PC-3 (cell line): ENCODE measurements at regions not wholly inside any gene's neighbourhood (a gene's known extent, or its start where the extent isn't known, plus 50 kb on each side); places are given as distances from the start of the nearest gene placed in this dataset.

Source experiments
- ATAC-seq: fragments of 200-7000 bp; cut with Tn5 transposase; 2 replicates; pipeline ENCODE4 v1.9.1; 2020; ENCODE audit warnings: mild to moderate bottlenecking, moderate library complexity
- BruUV-seq: library from RNA; stranded (reverse); fragments of 400-500 nt; replicated peaks from 2 replicates; lab custom pipeline; 2021; lab: Mats Ljungman, UMichigan
- CTCF ChIA-PET: fragments of 300-600 bp; sonication (Branson Sonifier 250); formaldehyde crosslinking; loops from one replicate; lab custom pipeline; 2022; ENCODE audit warnings: antibody characterized with exemption; lab: Charles Lee
- POLR2A ChIA-PET: fragments of 300-600 bp; sonication (Branson Sonifier 250); formaldehyde crosslinking; loops from one replicate; lab custom pipeline; 2022; ENCODE audit warnings: antibody characterized with exemption; ENCODE audit not compliant: unreplicated experiment; lab: Charles Lee
- DNase-seq: peaks from one replicate; pipeline ENCODE4 v3.0.0-alpha.2; 2015
- H2AFZ ChIP-seq: fragments of 300-600 bp; sonication (generic); 2 replicates; pipeline ENCODE4 v1.6.0; 2016; ENCODE audit warnings: antibody characterized with exemption, low read length
- H3F3A ChIP-seq: fragments of 300-600 bp; sonication (generic); one replicate; pipeline ENCODE4 v1.6.0; 2017; ENCODE audit warnings: antibody characterized with exemption, low read length, control low read depth, mild to moderate bottlenecking; ENCODE audit not compliant: unreplicated experiment
- H3K27ac ChIP-seq: fragments of 300-600 bp; sonication (generic); 2 replicates; pipeline ENCODE4 v1.5.1; 2016; ENCODE audit warnings: mild to moderate bottlenecking, low read length
- H3K27me3 ChIP-seq: fragments of 300-600 bp; sonication (generic); 2 replicates; pipeline ENCODE4 v1.6.1; 2016; ENCODE audit warnings: low read length, mixed read lengths
- H3K36me3 ChIP-seq: fragments of 300-600 bp; sonication (generic); 2 replicates; pipeline ENCODE4 v1.6.1; 2016; ENCODE audit warnings: low read depth, mixed run types, low read length, mixed read lengths
- H3K4me1 ChIP-seq: fragments of 300-600 bp; sonication (generic); 2 replicates; pipeline ENCODE4 v1.5.1; 2016; ENCODE audit warnings: low read length; ENCODE audit not compliant: insufficient read depth
- H3K4me2 ChIP-seq: fragments of 300-600 bp; sonication (generic); 2 replicates; pipeline ENCODE4 v1.6.0; 2016; ENCODE audit warnings: low read length
- H3K4me3 ChIP-seq: fragments of 300-600 bp; sonication (generic); 2 replicates; pipeline ENCODE4 v1.5.1; 2016; ENCODE audit warnings: mild to moderate bottlenecking, low read length, mixed read lengths
- H3K79me2 ChIP-seq: fragments of 300-600 bp; sonication (generic); 2 replicates; pipeline ENCODE4 v1.6.1; 2017; ENCODE audit warnings: low read length, mixed read lengths
- H3K9ac ChIP-seq: fragments of 300-600 bp; sonication (generic); 2 replicates; pipeline ENCODE4 v1.6.0; 2016; ENCODE audit warnings: mild to moderate bottlenecking, low read length
- H3K9me2 ChIP-seq: fragments of 300-600 bp; sonication (generic); replicated peaks from 2 replicates; pipeline ENCODE4 v1.6.1; 2016; ENCODE audit warnings: mixed run types, low read length, mixed read lengths
- H3K9me3 ChIP-seq: fragments of 300-600 bp; sonication (generic); 2 replicates; pipeline ENCODE4 v1.6.1; 2016; ENCODE audit warnings: low read length, mixed read lengths
- H4K20me1 ChIP-seq: fragments of 300-600 bp; sonication (generic); 2 replicates; pipeline ENCODE4 v1.6.1; 2016; ENCODE audit warnings: low read length, mixed read lengths
- CTCF ChIP-seq: fragments of 300-600 bp; sonication (generic); conservative IDR thresholded peaks from 2 replicates; pipeline ENCODE4 v1.5.1; 2017; ENCODE audit warnings: antibody characterized with exemption, low read depth, mild to moderate bottlenecking, low read length
- EZH2 ChIP-seq: fragments of 300-600 bp; sonication (generic); IDR thresholded peaks from one replicate; pipeline ENCODE4 v1.6.1; 2017; ENCODE audit warnings: antibody characterized with exemption, mild to moderate bottlenecking, low read length; ENCODE audit not compliant: unreplicated experiment
- EZH2phosphoT487 ChIP-seq: fragments of 300-600 bp; sonication (generic); IDR thresholded peaks from 2 replicates; pipeline ENCODE4 v1.6.1; 2018; ENCODE audit warnings: mild to moderate bottlenecking, antibody characterized with exemption, low read length, borderline replicate concordance
- intact Hi-C: fragments of 100-400 bp; cut with micrococcal nuclease; formaldehyde crosslinking; loops from 2 replicates; pipeline ENCODE4 v1.9.0; 2023

GRCh38 chr4:121479808-121480207, 99.0 kb upstream of the QRFPR start:
- DNase-seq = peak; percentile 59
- CTCF ChIA-PET = no interaction called here

GRCh38 chr4:121477480-121477879, 96.7 kb upstream of the QRFPR start:
- BruUV-seq = no TSS peak
- no peak for TF ChIP-seq CTCF
- no peak for TF ChIP-seq EZH2
- TF ChIP-seq EZH2phosphoT487 = no peak
- ATAC-seq = no peak

More at GRCh38 chr4:121479808-121480207, 99.0 kb upstream of the QRFPR start:
- no peaks in the 10 kb centered on the region for H3K4me1 ChIP-seq
- no peak overlapping the region for H3K4me3 ChIP-seq
- no peaks in the 10 kb centered on the region for H3K9me3 ChIP-seq
- BruUV-seq = no TSS peak
- no peaks in the 10 kb centered on the region for H3K9me2 ChIP-seq
- POLR2A ChIA-PET = no interaction called here
- H3F3A ChIP-seq = no peaks in the 10 kb centered on the region
- H3K79me2 ChIP-seq = no peaks in the 10 kb centered on the region
- TF ChIP-seq CTCF = no peak
- TF ChIP-seq EZH2 = no peak
- TF ChIP-seq EZH2phosphoT487 = no peak
- no peaks in the 10 kb centered on the region for H3K36me3 ChIP-seq
- no peaks in the 10 kb centered on the region for H4K20me1 ChIP-seq
- H3K4me2 ChIP-seq = no peak overlapping the region
- intact Hi-C loops = no loop called here
- peak; percentile 48; the same call in 1 of the 2 replicates for ATAC-seq
- no peaks in the 10 kb centered on the region for H3K27me3 ChIP-seq
- H3K27ac ChIP-seq = no peak overlapping the region
- no peak overlapping the region for H2AFZ ChIP-seq
- H3K9ac ChIP-seq = no peak overlapping the region

GRCh38 chr4:121477079-121477478, 96.3 kb upstream of the QRFPR start:
- Histone ChIP-seq H3K4me2 (no peak overlapping the region), H3K27ac (no peak overlapping the region), H3K9me3 (no peaks in the 10 kb centered on the region), H3K27me3 (no peaks in the 10 kb centered on the region), H3F3A (no peaks in the 10 kb centered on the region), H3K9ac (no peak overlapping the region), H3K36me3 (no peaks in the 10 kb centered on the region), H2AFZ (no peak overlapping the region), H3K4me1 (no peaks in the 10 kb centered on the region), H3K4me3 (no peak overlapping the region), H3K9me2 (no peaks in the 10 kb centered on the region), H3K79me2 (no peaks in the 10 kb centered on the region), H4K20me1 (no peaks in the 10 kb centered on the region)
- CTCF ChIA-PET = no interaction called here
- ATAC-seq (no peak), DNase-seq (no peak)
- intact Hi-C loops = no loop called here
- no peak for TF ChIP-seq EZH2phosphoT487
- no peak for TF ChIP-seq EZH2
- no peak for TF ChIP-seq CTCF
- BruUV-seq = no TSS peak
- POLR2A ChIA-PET = no interaction called here

More at GRCh38 chr4:121477480-121477879, 96.7 kb upstream of the QRFPR start:
- ChIA-PET CTCF (no interaction called here), POLR2A (no interaction called here)
- no peak overlapping the region for H3K27ac ChIP-seq
- DNase-seq = no peak
- no peaks in the 10 kb centered on the region for H4K20me1 ChIP-seq
- H3K9me2 ChIP-seq = no peaks in the 10 kb centered on the region
- no peaks in the 10 kb centered on the region for H3K4me1 ChIP-seq
- no peaks in the 10 kb centered on the region for H3F3A ChIP-seq
- H3K4me3 ChIP-seq = no peak overlapping the region
- no peaks in the 10 kb centered on the region for H3K36me3 ChIP-seq
- no peak overlapping the region for H3K9ac ChIP-seq
- no peaks in the 10 kb centered on the region for H3K9me3 ChIP-seq
- intact Hi-C loops = no loop called here
- H3K27me3 ChIP-seq = no peaks in the 10 kb centered on the region
- H2AFZ ChIP-seq = no peak overlapping the region
- H3K79me2 ChIP-seq = no peaks in the 10 kb centered on the region
- H3K4me2 ChIP-seq = no peak overlapping the region
